HFFc6 (cell line): ENCODE measurements at regions not wholly inside any gene's neighbourhood (a gene's known extent, or its start where the extent isn't known, plus 50 kb on each side); places are given as distances from the start of the nearest gene placed in this dataset.

Source experiments
- DNase-seq: peaks from one replicate; pipeline ENCODE4 v3.0.0-alpha.2; 2018
- H3K27ac Mint-ChIP-seq: 2 replicates; pipeline ENCODE4 v1.8.0; 2020; ENCODE audit warnings: mild to moderate bottlenecking, mixed read lengths
- H3K27me3 Mint-ChIP-seq: 2 replicates; pipeline ENCODE4 v1.8.0; 2021; ENCODE audit warnings: mild to moderate bottlenecking, moderate library complexity, mixed read lengths; ENCODE audit not compliant: insufficient read depth
- H3K36me3 Mint-ChIP-seq: 2 replicates; pipeline ENCODE4 v1.8.0; 2021; ENCODE audit warnings: low read depth, mixed read lengths
- H3K4me1 Mint-ChIP-seq: 2 replicates; pipeline ENCODE4 v1.8.0; 2020; ENCODE audit warnings: low read depth, mixed read lengths
- H3K4me3 Mint-ChIP-seq: 2 replicates; pipeline ENCODE4 v1.8.0; 2020; ENCODE audit warnings: mild to moderate bottlenecking, moderate library complexity, mixed read lengths
- H3K9me3 Mint-ChIP-seq: 2 replicates; pipeline ENCODE4 v1.8.0; 2020; ENCODE audit warnings: mild to moderate bottlenecking, mixed read lengths
- TF ChIP-seq, protein P1 (sequence below): fragments of 200-600 bp; sonication (generic); IDR thresholded peaks from 2 replicates; pipeline ENCODE4 v1.5.0; 2021; ENCODE audit warnings: antibody characterized with exemption, mild to moderate bottlenecking

DNA sequence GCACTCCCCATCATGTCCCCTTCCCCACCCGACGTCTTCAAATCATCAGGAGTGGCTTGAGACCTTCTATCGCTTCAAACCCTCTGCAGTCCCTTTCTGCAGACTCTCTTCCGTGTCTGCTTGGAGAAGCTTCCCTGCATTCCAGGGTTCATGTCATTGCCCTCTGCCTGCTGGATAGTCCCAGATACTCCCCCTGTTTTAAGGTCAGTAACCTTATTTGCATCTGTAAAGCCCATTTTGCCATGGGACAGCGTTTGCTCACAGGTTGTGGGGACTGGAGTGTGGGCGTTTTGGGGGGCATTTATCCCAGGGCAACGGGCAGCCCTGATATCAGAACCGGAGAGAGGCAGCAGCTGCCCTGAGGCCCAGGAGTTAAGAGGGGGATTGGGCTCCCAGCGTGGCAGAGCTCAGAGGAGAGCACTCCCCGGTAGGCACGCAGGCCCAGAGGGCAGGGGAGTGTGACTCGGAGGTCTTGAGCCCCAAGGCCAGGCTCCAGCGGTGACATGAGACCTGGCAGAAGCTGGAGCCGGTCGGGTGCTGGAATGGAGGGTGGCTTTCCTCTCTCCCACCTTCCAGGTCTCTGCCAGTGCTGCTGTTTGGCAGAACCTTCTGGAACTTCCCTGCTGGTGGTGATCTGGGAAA lies 73.8 kb downstream of the RTP5 start:
- DNase-seq = no peak
- Mint-ChIP-seq H3K9me3 (peaks cover 12% of the 10 kb centered on the region), H3K27me3 (peaks cover 11% of the 10 kb centered on the region), H3K36me3 (peaks cover 13% of the 10 kb centered on the region; the same call in 1 of the 2 replicates), H3K27ac (no peak overlapping the region), H3K4me3 (no peak overlapping the region), H3K4me1 (no peaks in the 10 kb centered on the region)
- TF ChIP-seq, protein P1, sequence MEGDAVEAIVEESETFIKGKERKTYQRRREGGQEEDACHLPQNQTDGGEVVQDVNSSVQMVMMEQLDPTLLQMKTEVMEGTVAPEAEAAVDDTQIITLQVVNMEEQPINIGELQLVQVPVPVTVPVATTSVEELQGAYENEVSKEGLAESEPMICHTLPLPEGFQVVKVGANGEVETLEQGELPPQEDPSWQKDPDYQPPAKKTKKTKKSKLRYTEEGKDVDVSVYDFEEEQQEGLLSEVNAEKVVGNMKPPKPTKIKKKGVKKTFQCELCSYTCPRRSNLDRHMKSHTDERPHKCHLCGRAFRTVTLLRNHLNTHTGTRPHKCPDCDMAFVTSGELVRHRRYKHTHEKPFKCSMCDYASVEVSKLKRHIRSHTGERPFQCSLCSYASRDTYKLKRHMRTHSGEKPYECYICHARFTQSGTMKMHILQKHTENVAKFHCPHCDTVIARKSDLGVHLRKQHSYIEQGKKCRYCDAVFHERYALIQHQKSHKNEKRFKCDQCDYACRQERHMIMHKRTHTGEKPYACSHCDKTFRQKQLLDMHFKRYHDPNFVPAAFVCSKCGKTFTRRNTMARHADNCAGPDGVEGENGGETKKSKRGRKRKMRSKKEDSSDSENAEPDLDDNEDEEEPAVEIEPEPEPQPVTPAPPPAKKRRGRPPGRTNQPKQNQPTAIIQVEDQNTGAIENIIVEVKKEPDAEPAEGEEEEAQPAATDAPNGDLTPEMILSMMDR = no peak

DNA sequence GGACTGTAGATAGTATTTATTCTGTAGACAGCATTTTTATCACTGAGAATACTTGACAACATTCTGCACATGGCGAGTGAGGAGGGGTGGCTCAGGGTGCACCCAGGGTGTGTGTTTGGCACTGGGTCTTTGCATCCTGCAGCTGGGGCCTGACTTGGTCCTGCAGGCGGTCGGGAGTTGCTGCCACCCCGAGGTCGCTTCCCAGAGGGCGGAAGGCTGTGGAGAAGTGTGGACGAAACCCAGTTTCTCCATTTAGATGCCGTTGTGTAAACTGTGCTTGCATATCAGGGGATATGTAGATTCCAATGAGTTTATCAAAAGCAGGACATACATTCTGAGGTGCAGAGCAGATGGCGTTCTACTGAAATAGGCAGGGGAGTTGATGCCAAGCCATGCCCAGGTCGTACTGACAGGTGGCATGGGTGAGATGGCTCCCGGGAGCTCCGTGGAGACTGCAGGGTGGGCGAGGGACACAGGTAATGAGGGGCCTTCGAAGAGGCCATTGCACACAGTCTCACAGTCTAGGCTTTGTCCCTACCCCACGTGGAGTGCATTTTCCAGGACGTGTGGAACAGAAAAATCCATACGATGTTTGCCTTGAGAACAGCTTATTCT lies 74.5 kb downstream of the RTP5 start:
- Mint-ChIP-seq H3K4me1 (no peaks in the 10 kb centered on the region), H3K36me3 (peaks cover 13% of the 10 kb centered on the region; the same call in 1 of the 2 replicates), H3K27ac (no peak overlapping the region), H3K4me3 (no peak overlapping the region), H3K27me3 (peaks cover 11% of the 10 kb centered on the region), H3K9me3 (peaks cover 14% of the 10 kb centered on the region)
- TF ChIP-seq, protein P1 = no peak
- no peak for DNase-seq

DNA sequence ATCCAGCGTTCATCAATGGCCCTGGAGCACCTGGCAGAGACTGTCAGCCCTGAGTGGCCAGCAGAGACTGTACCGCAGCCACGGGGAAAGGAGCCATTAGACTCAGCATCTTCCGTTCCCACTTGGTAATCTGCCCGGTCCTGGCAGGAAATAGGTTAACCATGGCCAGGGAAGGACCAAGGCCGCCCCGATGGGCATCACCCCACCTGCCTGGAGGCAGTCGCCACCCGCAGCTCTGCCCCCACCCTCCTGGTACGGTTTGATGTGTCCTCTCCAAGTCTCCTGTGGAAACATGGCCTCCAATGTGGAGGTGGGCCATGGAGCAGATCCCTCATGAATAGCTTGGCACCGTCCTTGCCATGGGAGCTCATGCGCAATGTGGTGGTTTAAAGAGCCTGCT lies 75.3 kb downstream of the RTP5 start:
- no peaks in the 10 kb centered on the region for H3K4me1 Mint-ChIP-seq
- DNase-seq = no peak
- peaks cover 14% of the 10 kb centered on the region for H3K9me3 Mint-ChIP-seq
- H3K4me3 Mint-ChIP-seq = no peak overlapping the region
- peaks cover 13% of the 10 kb centered on the region; the same call in 1 of the 2 replicates for H3K36me3 Mint-ChIP-seq
- peaks cover 11% of the 10 kb centered on the region for H3K27me3 Mint-ChIP-seq
- H3K27ac Mint-ChIP-seq = no peak overlapping the region
- TF ChIP-seq, protein P1 = no peak

DNA sequence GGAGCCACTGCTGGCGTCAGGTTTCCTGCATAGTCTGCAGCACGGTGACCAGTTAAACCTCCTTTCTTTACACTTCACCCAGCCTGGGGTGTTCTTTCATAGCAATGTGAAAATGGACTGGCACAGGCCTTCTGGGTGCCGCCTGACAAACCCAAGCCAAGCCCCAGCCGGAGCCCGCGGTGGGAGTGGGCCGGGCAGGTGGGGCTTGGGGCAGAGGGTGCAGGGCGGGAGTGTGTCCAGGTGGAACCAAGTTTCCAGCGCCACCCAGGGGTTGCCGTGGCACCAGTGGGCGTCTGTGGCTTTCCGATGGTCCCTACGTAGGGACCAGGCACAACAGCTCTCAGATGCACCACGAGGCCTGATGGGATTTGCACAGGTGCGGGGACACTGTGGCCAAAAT lies 75.8 kb downstream of the RTP5 start:
- Mint-ChIP-seq H3K36me3 (peaks cover 10% of the 10 kb centered on the region; the same call in 1 of the 2 replicates), H3K9me3 (peaks cover 14% of the 10 kb centered on the region), H3K27ac (no peak overlapping the region), H3K4me3 (no peak overlapping the region), H3K4me1 (no peaks in the 10 kb centered on the region), H3K27me3 (peaks cover 11% of the 10 kb centered on the region)
- TF ChIP-seq, protein P1 = no peak
- no peak for DNase-seq

DNA sequence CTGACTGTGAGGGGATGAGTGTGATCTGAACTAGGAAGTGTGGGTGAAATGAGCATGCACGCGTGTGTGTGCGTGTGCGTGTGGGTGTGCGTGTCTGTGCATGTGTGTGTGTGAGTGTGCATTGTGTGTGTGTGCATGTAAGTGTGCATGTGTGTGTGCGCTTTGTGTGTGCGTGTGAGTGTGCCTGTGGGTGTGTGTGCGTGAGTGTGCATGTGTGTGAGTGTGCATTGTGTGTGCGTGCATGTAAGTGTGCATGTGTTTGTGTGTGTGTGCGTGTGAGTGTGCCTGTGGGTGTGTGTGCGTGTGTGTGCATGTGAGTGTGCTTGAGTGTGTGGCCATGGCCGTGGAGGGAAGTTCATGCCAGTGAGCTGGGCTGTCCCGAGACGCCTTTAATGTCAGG lies 76.3 kb downstream of the RTP5 start:
- Mint-ChIP-seq H3K36me3 (peaks cover 7% of the 10 kb centered on the region; the same call in 1 of the 2 replicates), H3K27ac (no peak overlapping the region), H3K27me3 (peaks cover 11% of the 10 kb centered on the region), H3K9me3 (peaks cover 14% of the 10 kb centered on the region), H3K4me3 (no peak overlapping the region), H3K4me1 (no peaks in the 10 kb centered on the region)
- TF ChIP-seq, protein P1 = no peak
- no peak for DNase-seq
